ENCODE measurements at regions not wholly inside any gene's neighbourhood (a gene's known extent, or its start where the extent isn't known, plus 50 kb on each side); places are given as distances from the start of the nearest gene placed in this dataset.

GRCh38 chr10:3445648-3446047 is 273.1 kb upstream of the PITRM1 start:
- WGBS, 2 experiments (ENCODE audit: insufficient coverage in 2 of 2): 100% methylated on average over 2 of the region's 4 CpGs
- H3K36me3 ChIP-seq (ENCODE audit: control insufficient read depth, insufficient read depth, low read length): no peaks in the 10 kb centered on the region

GRCh38 chr10:3442451-3442990 is 269.9 kb upstream of the PITRM1 start:
- H3K36me3 ChIP-seq (ENCODE audit: control insufficient read depth, insufficient read depth, low read length): no peaks in the 10 kb centered on the region
- H3K4me3 ChIP-seq (ENCODE audit: extremely low read depth, insufficient read depth, low read length, poor library complexity, severe bottlenecking): no peak overlapping the region
- no peak overlapping the region for H3K27ac ChIP-seq (ENCODE audit: low read depth, low read length, severe bottlenecking)
- H3K4me1 ChIP-seq (ENCODE audit: control insufficient read depth, insufficient read depth, low read length, poor library complexity, severe bottlenecking): no peaks in the 10 kb centered on the region
- peaks cover 10% of the 10 kb centered on the region for H3K9me3 ChIP-seq (ENCODE audit: control insufficient read depth, low read length)
- WGBS, 2 experiments (ENCODE audit: insufficient coverage in 2 of 2): 92 to 96% methylated on average over 4 of the region's 8 CpGs

More at GRCh38 chr10:3445648-3446047, 273.1 kb upstream of the PITRM1 start:
- no peak overlapping the region for H3K4me3 ChIP-seq (ENCODE audit: extremely low read depth, insufficient read depth, low read length, poor library complexity, severe bottlenecking)
- H3K4me1 ChIP-seq (ENCODE audit: control insufficient read depth, insufficient read depth, low read length, poor library complexity, severe bottlenecking): no peaks in the 10 kb centered on the region
- no peak overlapping the region for H3K27ac ChIP-seq (ENCODE audit: low read depth, low read length, severe bottlenecking)
- peaks cover 6% of the 10 kb centered on the region for H3K9me3 ChIP-seq (ENCODE audit: control insufficient read depth, low read length)

DNA sequence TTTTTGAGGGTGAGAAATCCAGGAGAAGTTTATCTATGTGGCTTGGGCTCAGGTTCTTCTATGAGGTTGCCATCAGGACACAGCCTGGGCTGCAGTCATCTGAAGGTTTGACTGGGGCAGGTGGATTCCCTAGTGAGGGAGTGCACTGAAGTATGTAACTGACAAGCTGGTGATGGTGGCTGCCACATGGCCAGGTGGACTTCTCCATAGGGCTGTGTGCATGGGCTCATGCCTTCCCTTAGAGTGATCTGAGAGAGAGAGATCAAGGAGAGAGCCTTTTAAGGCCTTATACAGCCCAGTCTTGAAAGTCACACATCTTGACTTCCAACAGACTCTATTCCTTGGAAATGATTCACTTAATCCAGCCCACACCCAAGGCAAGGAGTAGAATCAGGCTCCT is 266.6 kb upstream of the PITRM1 start:
- peaks cover 10% of the 10 kb centered on the region for H3K9me3 ChIP-seq (ENCODE audit: control insufficient read depth, low read length)
- no peaks in the 10 kb centered on the region for H3K36me3 ChIP-seq (ENCODE audit: control insufficient read depth, insufficient read depth, low read length)
- no peak overlapping the region for H3K27ac ChIP-seq (ENCODE audit: low read depth, low read length, severe bottlenecking)
- no peaks in the 10 kb centered on the region for H3K4me1 ChIP-seq (ENCODE audit: control insufficient read depth, insufficient read depth, low read length, poor library complexity, severe bottlenecking)
- no peak overlapping the region for H3K4me3 ChIP-seq (ENCODE audit: extremely low read depth, insufficient read depth, low read length, poor library complexity, severe bottlenecking)

DNA sequence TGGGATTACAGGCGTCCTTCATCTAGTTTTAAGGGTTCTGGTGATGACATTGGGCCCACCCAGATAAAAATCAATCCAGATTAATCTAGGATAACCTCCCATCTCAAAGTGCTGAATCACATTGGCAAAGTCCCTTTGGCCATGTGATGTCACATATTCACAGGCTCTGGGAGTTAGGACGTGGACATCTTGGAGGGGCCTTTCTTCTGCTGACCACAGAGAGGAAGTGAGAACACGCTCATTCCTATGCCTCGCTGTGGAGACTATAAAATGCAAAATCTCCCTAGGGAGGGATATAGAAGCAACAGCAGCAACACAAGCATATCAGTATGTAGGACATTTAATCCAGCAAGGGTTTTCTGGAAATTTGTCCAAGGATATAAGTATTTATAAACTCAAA is 266.0 kb upstream of the PITRM1 start:
- Histone ChIP-seq H3K36me3 (ENCODE audit: control insufficient read depth, insufficient read depth, low read length) (no peaks in the 10 kb centered on the region), H3K9me3 (ENCODE audit: control insufficient read depth, low read length) (peaks cover 10% of the 10 kb centered on the region), H3K4me3 (ENCODE audit: extremely low read depth, insufficient read depth, low read length, poor library complexity, severe bottlenecking) (no peak overlapping the region), H3K27ac (ENCODE audit: low read depth, low read length, severe bottlenecking) (no peak overlapping the region), H3K4me1 (ENCODE audit: control insufficient read depth, insufficient read depth, low read length, poor library complexity, severe bottlenecking) (no peaks in the 10 kb centered on the region)
- whole genome bisulfite sequencing, 2 experiments (ENCODE audit: insufficient coverage in 2 of 2): 90 to 92% methylated on average over 4 of the region's 4 CpGs

DNA sequence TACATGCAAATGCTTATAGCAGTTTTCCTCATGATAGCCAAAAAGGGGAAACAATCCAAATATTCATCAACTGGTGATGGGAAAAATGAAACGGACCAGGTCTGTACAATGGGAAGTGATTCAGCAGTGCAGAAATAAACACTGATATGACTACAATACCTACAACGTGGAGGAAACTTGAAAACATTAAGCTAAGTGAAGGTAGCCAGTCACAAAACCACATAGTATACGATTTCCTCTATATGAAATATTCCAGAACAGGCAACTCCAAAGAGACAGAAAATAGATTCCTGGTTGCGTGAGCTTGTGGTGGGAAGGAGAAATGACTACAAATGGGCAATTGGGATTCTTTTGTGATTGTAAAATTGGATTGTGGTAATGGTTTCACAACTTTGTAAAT is 263.1 kb upstream of the PITRM1 start:
- WGBS, 2 experiments (ENCODE audit: insufficient coverage in 2 of 2): 100% methylated on average over 1 of the region's 4 CpGs; no CpG with 5 or more reads in 1 of the 2 experiments
- Histone ChIP-seq H3K4me1 (ENCODE audit: control insufficient read depth, insufficient read depth, low read length, poor library complexity, severe bottlenecking) (no peaks in the 10 kb centered on the region), H3K36me3 (ENCODE audit: control insufficient read depth, insufficient read depth, low read length) (no peaks in the 10 kb centered on the region), H3K9me3 (ENCODE audit: control insufficient read depth, low read length) (peaks cover 7% of the 10 kb centered on the region), H3K27ac (ENCODE audit: low read depth, low read length, severe bottlenecking) (no peak overlapping the region), H3K4me3 (ENCODE audit: extremely low read depth, insufficient read depth, low read length, poor library complexity, severe bottlenecking) (no peak overlapping the region)

DNA sequence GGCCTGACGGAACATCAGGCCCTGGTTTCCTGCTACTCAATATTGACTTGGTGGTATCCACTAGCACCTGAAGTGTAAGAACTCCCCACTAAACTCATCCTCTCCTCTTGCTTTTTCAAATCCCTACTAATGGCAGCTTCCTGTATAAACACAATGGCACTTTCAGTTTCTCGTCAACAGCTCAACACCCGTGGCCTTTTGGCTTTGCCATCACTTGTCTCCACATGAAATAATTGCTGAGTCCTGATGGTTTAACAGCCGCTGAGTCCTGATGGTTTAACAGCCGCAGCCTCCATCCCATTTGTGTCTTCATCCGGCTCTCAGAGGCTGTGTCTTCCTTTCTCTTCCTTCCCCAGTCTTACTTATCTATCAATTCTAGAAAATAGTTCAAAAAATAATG is 261.4 kb upstream of the PITRM1 start:
- Histone ChIP-seq H3K9me3 (ENCODE audit: control insufficient read depth, low read length) (peaks cover 3% of the 10 kb centered on the region), H3K27ac (ENCODE audit: low read depth, low read length, severe bottlenecking) (no peak overlapping the region), H3K4me3 (ENCODE audit: extremely low read depth, insufficient read depth, low read length, poor library complexity, severe bottlenecking) (no peak overlapping the region), H3K4me1 (ENCODE audit: control insufficient read depth, insufficient read depth, low read length, poor library complexity, severe bottlenecking) (peaks cover 4% of the 10 kb centered on the region), H3K36me3 (ENCODE audit: control insufficient read depth, insufficient read depth, low read length) (no peaks in the 10 kb centered on the region)
- WGBS, 2 experiments (ENCODE audit: insufficient coverage in 2 of 2): 94 to 98% methylated on average over 4 to 5 of the region's 6 CpGs

DNA sequence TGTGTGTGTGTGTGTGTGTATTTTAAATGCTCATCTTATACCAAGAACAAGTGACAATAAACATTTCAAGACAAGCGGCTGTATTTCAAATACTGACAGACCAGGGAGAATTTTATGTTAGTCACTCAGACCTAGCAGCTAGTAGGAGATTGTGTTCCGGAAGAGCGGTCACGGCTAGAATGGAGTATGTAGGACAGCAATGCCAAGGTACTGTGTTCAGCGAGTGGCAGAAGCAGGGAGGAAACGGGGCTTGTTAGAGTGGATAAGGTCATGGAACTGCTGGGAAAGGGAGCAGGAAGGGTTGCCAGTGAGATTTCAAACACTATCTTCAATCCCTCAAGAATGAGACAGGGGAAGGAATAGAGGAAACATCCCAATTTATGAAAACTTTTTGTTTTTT is 260.5 kb upstream of the PITRM1 start:
- Histone ChIP-seq H3K36me3 (ENCODE audit: control insufficient read depth, insufficient read depth, low read length) (no peaks in the 10 kb centered on the region), H3K27ac (ENCODE audit: low read depth, low read length, severe bottlenecking) (no peak overlapping the region), H3K4me3 (ENCODE audit: extremely low read depth, insufficient read depth, low read length, poor library complexity, severe bottlenecking) (no peak overlapping the region), H3K4me1 (ENCODE audit: control insufficient read depth, insufficient read depth, low read length, poor library complexity, severe bottlenecking) (peaks cover 4% of the 10 kb centered on the region), H3K9me3 (ENCODE audit: control insufficient read depth, low read length) (peaks cover 3% of the 10 kb centered on the region)
- WGBS, 2 experiments (ENCODE audit: insufficient coverage in 2 of 2): 95 to 100% methylated on average over 6 of the region's 6 CpGs

- Histone ChIP-seq H3K9me3 (ENCODE audit: control insufficient read depth, low read length) (peaks cover 3% of the 10 kb centered on the region), H3K4me1 (ENCODE audit: control insufficient read depth, insufficient read depth, low read length, poor library complexity, severe bottlenecking) (peaks cover 4% of the 10 kb centered on the region), H3K27ac (ENCODE audit: low read depth, low read length, severe bottlenecking) (no peak overlapping the region), H3K4me3 (ENCODE audit: extremely low read depth, insufficient read depth, low read length, poor library complexity, severe bottlenecking) (no peak overlapping the region), H3K36me3 (ENCODE audit: control insufficient read depth, insufficient read depth, low read length) (no peaks in the 10 kb centered on the region)
- 83 to 100% methylated on average over 3 of the region's 4 CpGs for WGBS, 2 experiments (ENCODE audit: insufficient coverage in 2 of 2)
Measured at GRCh38 chr10:3432081-3432825, 259.7 kb upstream of the PITRM1 start.

GRCh38 chr10:3430501-3430900 is 257.9 kb upstream of the PITRM1 start:
- Histone ChIP-seq H3K4me3 (ENCODE audit: extremely low read depth, insufficient read depth, low read length, poor library complexity, severe bottlenecking) (no peak overlapping the region), H3K27ac (ENCODE audit: low read depth, low read length, severe bottlenecking) (no peak overlapping the region), H3K4me1 (ENCODE audit: control insufficient read depth, insufficient read depth, low read length, poor library complexity, severe bottlenecking) (peaks cover 14% of the 10 kb centered on the region), H3K9me3 (ENCODE audit: control insufficient read depth, low read length) (peaks cover 3% of the 10 kb centered on the region), H3K36me3 (ENCODE audit: control insufficient read depth, insufficient read depth, low read length) (no peaks in the 10 kb centered on the region)
- 88 to 92% methylated on average over 1 of the region's 1 CpG for WGBS, 2 experiments (ENCODE audit: insufficient coverage in 2 of 2)

DNA sequence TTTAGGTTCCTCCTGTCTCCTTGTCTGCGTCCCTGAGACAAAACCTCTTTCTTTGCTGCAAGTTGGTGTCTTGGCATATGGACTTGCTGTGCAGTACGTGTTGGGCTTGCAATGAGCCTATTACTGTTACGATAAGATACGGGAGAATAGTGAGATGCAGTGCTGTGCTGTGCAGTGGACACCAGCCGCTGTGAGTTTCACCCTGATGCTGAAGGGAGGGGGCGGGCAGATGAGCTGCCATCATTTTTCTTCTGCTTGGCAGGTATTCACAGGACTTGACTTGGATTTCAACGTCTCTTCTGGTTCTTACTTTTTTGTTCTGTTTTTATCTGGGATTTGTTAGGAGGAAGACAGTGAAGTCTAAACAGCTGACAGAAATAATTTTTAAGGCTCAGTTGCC is 257.1 kb upstream of the PITRM1 start:
- H3K9me3 ChIP-seq (ENCODE audit: control insufficient read depth, low read length): peaks cover 3% of the 10 kb centered on the region
- peaks cover 14% of the 10 kb centered on the region for H3K4me1 ChIP-seq (ENCODE audit: control insufficient read depth, insufficient read depth, low read length, poor library complexity, severe bottlenecking)
- H3K36me3 ChIP-seq (ENCODE audit: control insufficient read depth, insufficient read depth, low read length): no peaks in the 10 kb centered on the region
- WGBS, 2 experiments (ENCODE audit: insufficient coverage in 2 of 2): 81% methylated on average over 6 to 7 of the region's 7 CpGs
- H3K4me3 ChIP-seq (ENCODE audit: extremely low read depth, insufficient read depth, low read length, poor library complexity, severe bottlenecking): no peak overlapping the region
- no peak overlapping the region for H3K27ac ChIP-seq (ENCODE audit: low read depth, low read length, severe bottlenecking)

DNA sequence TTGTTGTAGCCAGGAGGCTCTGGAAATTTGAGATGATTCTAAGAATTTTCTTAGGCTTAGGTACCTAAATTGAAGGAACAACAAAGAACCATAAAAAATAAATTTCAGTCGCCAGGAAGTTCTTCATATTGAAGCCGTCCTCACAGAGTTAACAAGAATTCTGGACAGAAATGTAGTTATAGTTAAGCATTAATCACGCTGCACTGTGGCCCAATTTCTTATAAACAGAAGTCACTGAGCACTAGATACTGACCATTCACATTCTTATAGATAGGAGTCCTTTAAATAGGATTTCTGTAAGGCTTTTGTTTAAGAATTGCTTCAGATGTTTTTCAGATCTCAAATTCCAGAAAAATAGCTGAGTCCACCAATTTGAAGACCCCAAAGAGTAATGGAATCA is 256.2 kb upstream of the PITRM1 start:
- H3K4me1 ChIP-seq (ENCODE audit: control insufficient read depth, insufficient read depth, low read length, poor library complexity, severe bottlenecking): peaks cover 19% of the 10 kb centered on the region
- H3K4me3 ChIP-seq (ENCODE audit: extremely low read depth, insufficient read depth, low read length, poor library complexity, severe bottlenecking): no peak overlapping the region
- no peak overlapping the region for H3K27ac ChIP-seq (ENCODE audit: low read depth, low read length, severe bottlenecking)
- no CpG with 5 or more reads among the region's 3 CpGs for WGBS, 2 experiments (ENCODE audit: insufficient coverage in 2 of 2)
- H3K36me3 ChIP-seq (ENCODE audit: control insufficient read depth, insufficient read depth, low read length): no peaks in the 10 kb centered on the region
- H3K9me3 ChIP-seq (ENCODE audit: control insufficient read depth, low read length): peaks cover 3% of the 10 kb centered on the region
